Fibroblast of villous mesenchyme (primary cell): ENCODE measurements at regions not wholly inside any gene's neighbourhood (a gene's known extent, or its start where the extent isn't known, plus 50 kb on each side); places are given as distances from the start of the nearest gene placed in this dataset.

Source experiments
- DNase-seq: peaks from one replicate; pipeline ENCODE4 v3.0.0-alpha.2; 2010; ENCODE audit warnings: low read depth
- H3K4me3 ChIP-seq: 2 replicates; pipeline ENCODE4 v1.5.1; 2011; ENCODE audit warnings: low read depth, mild to moderate bottlenecking, low read length
- CTCF ChIP-seq: IDR thresholded peaks from 2 replicates; pipeline ENCODE4 v1.5.1; 2012; ENCODE audit warnings: low read depth, mild to moderate bottlenecking, low read length; ENCODE audit not compliant: insufficient read depth

DNA sequence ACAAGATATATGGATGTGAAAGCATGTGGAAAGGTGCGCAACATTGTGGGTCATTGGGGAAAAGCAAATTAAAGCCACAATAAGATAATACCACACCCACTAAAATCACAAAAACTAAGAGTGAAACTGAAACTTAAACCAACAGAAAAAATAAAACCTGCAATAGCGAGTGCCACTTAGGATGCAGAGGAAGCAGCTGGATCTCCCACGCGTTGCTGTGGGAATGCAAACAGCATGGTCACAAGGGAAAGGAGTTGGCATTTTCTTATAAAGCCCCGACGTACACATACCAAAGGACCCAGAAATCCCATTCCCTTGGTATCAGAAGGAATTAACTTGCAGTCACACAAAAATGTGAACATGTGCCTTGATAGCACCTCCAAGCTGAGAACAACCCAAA is 712.0 kb downstream of the TBC1D22A start:
- TF ChIP-seq CTCF = no peak
- H3K4me3 ChIP-seq = no peak overlapping the region
- peak; percentile 2 for DNase-seq

DNA sequence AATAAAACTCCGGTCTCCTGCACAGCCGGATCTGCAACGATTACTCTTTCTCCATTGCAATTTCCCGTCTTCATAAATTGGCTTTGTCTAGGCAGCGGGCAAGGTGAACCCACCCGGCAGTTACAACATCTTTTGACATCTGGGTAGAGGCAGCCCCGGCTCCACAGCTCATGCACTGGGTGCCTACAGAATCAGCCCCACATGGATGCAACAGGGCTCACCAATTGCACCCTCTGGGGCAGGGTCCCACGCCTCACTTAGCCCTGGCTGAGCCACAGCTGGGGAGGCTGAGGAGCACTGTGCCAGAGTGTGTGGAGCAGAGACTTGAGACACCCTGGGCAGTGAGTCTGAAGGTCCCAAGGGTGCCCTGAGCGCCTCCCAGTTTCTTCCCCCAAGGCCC is 710.2 kb downstream of the TBC1D22A start:
- TF ChIP-seq CTCF = no peak
- no peak overlapping the region for H3K4me3 ChIP-seq
- DNase-seq = no peak

- TF ChIP-seq CTCF = no peak
- no peak for DNase-seq
- H3K4me3 ChIP-seq = no peak overlapping the region
These were observed 709.0 kb downstream of the TBC1D22A start for GRCh38 chr22:47471406-47471805.

GRCh38 chr22:47465809-47466208 is 703.4 kb downstream of the TBC1D22A start:
- no peak for DNase-seq
- H3K4me3 ChIP-seq = no peak overlapping the region
- TF ChIP-seq CTCF = no peak

DNA sequence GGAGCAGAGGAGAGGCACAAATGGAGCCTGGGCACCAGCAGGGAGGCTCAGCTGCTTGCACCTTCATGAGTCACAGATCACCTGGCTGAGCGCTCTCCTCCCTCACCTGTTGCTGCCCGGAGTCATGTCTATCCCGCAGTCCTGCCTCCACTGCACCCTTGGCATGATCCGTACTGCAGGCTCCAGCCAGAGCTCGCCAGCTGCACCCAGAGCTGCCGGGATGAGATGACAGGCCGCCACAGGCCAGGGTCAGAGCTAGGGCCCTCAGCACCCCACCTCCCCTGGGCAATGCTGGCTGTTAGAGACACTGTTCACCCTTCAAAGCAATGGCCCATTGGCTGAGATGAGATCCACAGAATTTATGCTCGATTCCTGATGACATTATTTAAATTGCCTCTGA is 702.8 kb downstream of the TBC1D22A start:
- no peak overlapping the region for H3K4me3 ChIP-seq
- TF ChIP-seq CTCF = no peak
- no peak for DNase-seq

DNA sequence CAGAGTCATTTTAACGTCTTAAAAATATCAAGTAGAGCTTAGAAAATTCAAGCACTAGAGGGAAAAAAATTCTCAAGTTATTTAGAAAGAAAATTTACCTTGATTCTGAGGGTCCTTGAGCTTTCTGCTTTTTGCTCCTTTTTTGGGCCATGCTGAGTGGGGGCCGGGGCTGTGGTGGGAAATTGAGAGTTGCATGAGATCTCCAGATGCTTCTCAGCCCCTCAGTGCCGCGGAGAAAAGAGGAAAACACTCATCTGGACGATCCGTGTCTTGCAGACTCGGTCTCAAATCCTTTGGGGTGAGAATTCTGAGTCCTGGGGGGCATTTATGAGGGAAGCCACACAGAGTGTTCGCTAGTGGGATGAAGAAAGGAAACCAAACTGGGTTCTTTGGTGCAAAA is 700.8 kb downstream of the TBC1D22A start:
- no peak for TF ChIP-seq CTCF
- DNase-seq = no peak
- H3K4me3 ChIP-seq = no peak overlapping the region

DNA sequence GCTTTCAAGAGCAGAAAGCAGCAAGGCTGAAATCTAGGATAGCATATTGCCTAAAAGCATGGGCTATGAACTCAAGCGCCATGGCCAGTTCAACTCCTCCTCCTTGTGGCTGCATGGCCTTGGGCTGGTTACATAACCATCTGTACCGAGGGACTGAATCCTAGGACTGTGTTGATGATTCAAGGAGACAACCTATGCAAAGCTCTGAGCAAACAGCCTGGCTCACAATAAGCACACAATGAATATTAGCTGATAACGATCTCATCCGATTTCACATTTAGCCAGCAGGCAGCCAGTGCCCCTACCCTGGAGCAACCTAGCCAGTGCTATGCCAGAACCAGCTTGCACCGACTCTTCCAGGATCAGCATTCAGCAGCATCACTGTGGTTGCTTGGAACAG is 698.4 kb downstream of the TBC1D22A start:
- no peak overlapping the region for H3K4me3 ChIP-seq
- no peak for TF ChIP-seq CTCF
- no peak for DNase-seq
